Ovary (tissue), 7 donors: ENCODE measurements at regions not wholly inside any gene's neighbourhood (a gene's known extent, or its start where the extent isn't known, plus 50 kb on each side); places are given as distances from the start of the nearest gene placed in this dataset.
A peak's percentile ranks its signal among the peaks of the same experiment; 100 is the strongest.

Experiments
- DNase-seq, 5 donors: peaks; one replicate each; pipeline ENCODE4 v3.0.0-alpha.2; 2019 to 2020
- H3K27ac ChIP-seq, 2 donors: fragments of 200-600 bp; one replicate each; pipeline versions ENCODE4 v1.5.1 to v1.8.0; 2019 to 2022
- H3K27me3 ChIP-seq: fragments of 200-600 bp; one replicate; pipeline ENCODE4 v1.8.0; 2022
- H3K36me3 ChIP-seq: fragments of 200-600 bp; sonication (generic); one replicate; pipeline ENCODE4 v1.5.1; 2019
- H3K4me1 ChIP-seq: one replicate; pipeline ENCODE4 v1.8.1; 2013; ENCODE audit warnings: mild to moderate bottlenecking, moderate library complexity; ENCODE audit not compliant: insufficient read depth
- H3K4me3 ChIP-seq: fragments of 200-600 bp; sonication (generic); one replicate; pipeline ENCODE4 v1.5.1; 2017
- H3K9me3 ChIP-seq, 2 donors: fragments of 200-600 bp in 1 of 2; sonication (generic) in 1 of 2; one replicate each; pipeline versions ENCODE4 v1.5.1 to v1.8.1; 2013 to 2019; ENCODE audit warnings: mild to moderate bottlenecking in 1 of 2, moderate library complexity in 1 of 2
- CTCF ChIP-seq, 3 donors: fragments of 450-650 bp in 2 of 3; fragments of 200-600 bp in 1 of 3; IDR thresholded peaks; one replicate each; pipeline versions ENCODE4 v1.5.1 to v1.8.0; 2016 to 2022; ENCODE audit warnings: antibody characterized with exemption in 3 of 3, mild to moderate bottlenecking in 1 of 3
- EP300 ChIP-seq: sonication (generic); formaldehyde crosslinking; IDR thresholded peaks from one replicate; pipeline ENCODE4 v1.6.1; 2017; ENCODE audit warnings: antibody characterized with exemption
- POLR2A ChIP-seq: fragments of 450-650 bp; IDR thresholded peaks from one replicate; pipeline ENCODE4 v1.6.1; 2017; ENCODE audit warnings: antibody characterized with exemption, mild to moderate bottlenecking, moderate library complexity
- WGBS, 3 donors: extraction: QIAGEN DNeasy Blood & Tissue Kit in 1 of 3; methylation state at CpG; one replicate each; pipeline versions ENCODE4 v1.1.5 to v1.1.7; 2013 to 2017; 5-methylcytosine and 5-hydroxymethylcytosine counted together
- intact Hi-C, 4 donors: fragments of 100-400 bp; cut with DNase I; formaldehyde crosslinking; loops; one replicate each; pipeline versions ENCODE4 v1.11.0 to v1.15.1; 2022 to 2023
- donor health status: DM: no; HTN: no; CAD: no; lungs with moderate emphysema.
- donor health status: DM: no; HTN: no; CAD: no.
- donor health status: Bipolar disorder and iron deficiency.
- donor health status: DM: no; HTN: no; CAD: no.
- donor health status: DM: yes; HTN: yes; CAD: no.

GRCh38 chr2:239459606-239460005, 58.8 kb upstream of the HDAC4 start:
- H3K27me3 ChIP-seq = no peaks in the 10 kb centered on the region
- DNase-seq = peak in 1 of 5 donors; percentile 4
- no peaks in the 10 kb centered on the region for H3K4me1 ChIP-seq
- TF ChIP-seq CTCF (IDR thresholded peaks at IDR 0.05) (no peak), EP300 (no peak), POLR2A (no peak)
- H3K27ac ChIP-seq = no peak overlapping the region
- no peak overlapping the region for H3K4me3 ChIP-seq
- no peaks in the 10 kb centered on the region for H3K36me3 ChIP-seq
- WGBS, 3 donors = 85 to 87% (median 87%) methylated on average over 10 of the region's 10 CpGs
- no peaks in the 10 kb centered on the region for H3K9me3 ChIP-seq
- intact Hi-C loops = no loop called here

GRCh38 chr2:239459056-239459455, 58.2 kb upstream of the HDAC4 start:
- peak in 2 of 5 donors; percentile 2 to 4 for DNase-seq
- Histone ChIP-seq H3K27me3 (no peaks in the 10 kb centered on the region), H3K4me1 (no peaks in the 10 kb centered on the region), H3K36me3 (no peaks in the 10 kb centered on the region), H3K27ac (no peak overlapping the region), H3K4me3 (no peak overlapping the region), H3K9me3 (no peaks in the 10 kb centered on the region)
- TF ChIP-seq POLR2A = no peak
- no peak for TF ChIP-seq EP300
- no peak for TF ChIP-seq CTCF (IDR thresholded peaks at IDR 0.05)
- intact Hi-C loops = no loop called here
- 90 to 93% (median 93%) methylated on average over 6 of the region's 6 CpGs for WGBS, 3 donors

GRCh38 chr2:239457586-239458445, 57.0 kb upstream of the HDAC4 start:
- no peaks in the 10 kb centered on the region for H3K27me3 ChIP-seq
- no peak overlapping the region for H3K4me3 ChIP-seq
- intact Hi-C loops = no loop called here
- WGBS, 3 donors = 92% methylated on average over 17 of the region's 17 CpGs
- TF ChIP-seq EP300 (no peak), POLR2A (no peak), CTCF (IDR thresholded peaks at IDR 0.05) (no peak)
- no peaks in the 10 kb centered on the region for H3K36me3 ChIP-seq
- peak in 1 of 5 donors; percentile 4 for DNase-seq
- no peaks in the 10 kb centered on the region for H3K4me1 ChIP-seq
- no peaks in the 10 kb centered on the region for H3K9me3 ChIP-seq
- no peak overlapping the region for H3K27ac ChIP-seq

GRCh38 chr2:239456940-239457339, 56.1 kb upstream of the HDAC4 start:
- H3K27ac ChIP-seq = no peak overlapping the region
- no peaks in the 10 kb centered on the region for H3K4me1 ChIP-seq
- H3K27me3 ChIP-seq = no peaks in the 10 kb centered on the region
- H3K36me3 ChIP-seq = no peaks in the 10 kb centered on the region
- intact Hi-C loops = no loop called here
- TF ChIP-seq POLR2A (no peak), CTCF (IDR thresholded peaks at IDR 0.05) (no peak), EP300 (no peak)
- H3K4me3 ChIP-seq = no peak overlapping the region
- DNase-seq = peak in 1 of 5 donors; percentile 3
- no peaks in the 10 kb centered on the region for H3K9me3 ChIP-seq
- WGBS, 3 donors = 75 to 81% (median 77%) methylated on average over 5 of the region's 5 CpGs
